ENCODE measurements at regions not wholly inside any gene's neighbourhood (a gene's known extent, or its start where the extent isn't known, plus 50 kb on each side); places are given as distances from the start of the nearest gene placed in this dataset.

GRCh38 chr15:39253552-39253951, 327.3 kb upstream of the THBS1 start:
- Histone ChIP-seq H2AFZ (ENCODE audit: low read length) (no peak overlapping the region), H3K27ac (ENCODE audit: low read depth, low read length, poor library complexity, severe bottlenecking) (no peak overlapping the region), H3K4me2 (ENCODE audit: low read length) (no peak overlapping the region), H3K4me3 (ENCODE audit: low read depth, low read length, poor library complexity, severe bottlenecking) (no peak overlapping the region), H3K4me1 (ENCODE audit: insufficient read depth, low read length, poor library complexity, severe bottlenecking) (no peaks in the 10 kb centered on the region), H3K9me3 (ENCODE audit: low read length) (no peaks in the 10 kb centered on the region; the same call in 1 of the 2 replicates), H3K36me3 (ENCODE audit: insufficient read depth, low read length) (no peaks in the 10 kb centered on the region), H3K9me2 (ENCODE audit: insufficient read depth, low read length) (no peaks in the 10 kb centered on the region), H4K20me1 (ENCODE audit: insufficient read depth, low read length) (no peaks in the 10 kb centered on the region), H3K79me2 (ENCODE audit: insufficient read depth, low read depth, low read length) (no peaks in the 10 kb centered on the region)
- ChIA-PET POLR2A (no interaction called here), CTCF (ENCODE audit: unreplicated experiment) (no interaction called here)
- intact Hi-C loops (cut with micrococcal nuclease; ENCODE audit: unreplicated experiment): no loop called here
- no peak for DNase-seq (ENCODE audit: low spot score)
- no TSS peak for BruUV-seq (replicated peaks)
- no peak for TF ChIP-seq EZH2phosphoT487 (IDR thresholded peaks at IDR 0.05; ENCODE audit: borderline replicate concordance, low read depth, low read length)
- TF ChIP-seq CTCF (conservative IDR thresholded peaks at IDR 0.05; ENCODE audit: low read length): no peak

- POLR2A ChIA-PET: no interaction called here
- no peaks in the 10 kb centered on the region for H3K36me3 ChIP-seq (ENCODE audit: insufficient read depth, low read length)
- no peak overlapping the region for H3K27ac ChIP-seq (ENCODE audit: low read depth, low read length, poor library complexity, severe bottlenecking)
- no peaks in the 10 kb centered on the region for H3K9me2 ChIP-seq (ENCODE audit: insufficient read depth, low read length)
- no peaks in the 10 kb centered on the region; the same call in 1 of the 2 replicates for H3K9me3 ChIP-seq (ENCODE audit: low read length)
- no TSS peak for BruUV-seq (replicated peaks)
- TF ChIP-seq CTCF (conservative IDR thresholded peaks at IDR 0.05; ENCODE audit: low read length) (no peak), EZH2phosphoT487 (IDR thresholded peaks at IDR 0.05; ENCODE audit: borderline replicate concordance, low read depth, low read length) (no peak)
- no peak overlapping the region for H3K4me2 ChIP-seq (ENCODE audit: low read length)
- H3K4me3 ChIP-seq (ENCODE audit: low read depth, low read length, poor library complexity, severe bottlenecking): no peak overlapping the region
- CTCF ChIA-PET (ENCODE audit: unreplicated experiment): no interaction called here
- no peak overlapping the region for H2AFZ ChIP-seq (ENCODE audit: low read length)
- H3K79me2 ChIP-seq (ENCODE audit: insufficient read depth, low read depth, low read length): no peaks in the 10 kb centered on the region
- intact Hi-C loops (cut with micrococcal nuclease; ENCODE audit: unreplicated experiment): no loop called here
- H4K20me1 ChIP-seq (ENCODE audit: insufficient read depth, low read length): no peaks in the 10 kb centered on the region
- no peaks in the 10 kb centered on the region for H3K4me1 ChIP-seq (ENCODE audit: insufficient read depth, low read length, poor library complexity, severe bottlenecking)
- DNase-seq (ENCODE audit: low spot score): no peak
Observed at GRCh38 chr15:39254181-39254580, 326.7 kb upstream of the THBS1 start.

- Histone ChIP-seq H3K9me3 (ENCODE audit: low read length) (no peaks in the 10 kb centered on the region; the same call in 1 of the 2 replicates), H3K4me3 (ENCODE audit: low read depth, low read length, poor library complexity, severe bottlenecking) (no peak overlapping the region), H4K20me1 (ENCODE audit: insufficient read depth, low read length) (no peaks in the 10 kb centered on the region), H3K4me2 (ENCODE audit: low read length) (no peak overlapping the region), H3K27ac (ENCODE audit: low read depth, low read length, poor library complexity, severe bottlenecking) (no peak overlapping the region), H2AFZ (ENCODE audit: low read length) (no peak overlapping the region), H3K4me1 (ENCODE audit: insufficient read depth, low read length, poor library complexity, severe bottlenecking) (no peaks in the 10 kb centered on the region), H3K36me3 (ENCODE audit: insufficient read depth, low read length) (no peaks in the 10 kb centered on the region), H3K9me2 (ENCODE audit: insufficient read depth, low read length) (no peaks in the 10 kb centered on the region), H3K79me2 (ENCODE audit: insufficient read depth, low read depth, low read length) (no peaks in the 10 kb centered on the region)
- TF ChIP-seq EZH2phosphoT487 (IDR thresholded peaks at IDR 0.05; ENCODE audit: borderline replicate concordance, low read depth, low read length) (no peak), CTCF (conservative IDR thresholded peaks at IDR 0.05; ENCODE audit: low read length) (no peak)
- no TSS peak for BruUV-seq (replicated peaks)
- intact Hi-C loops (cut with micrococcal nuclease; ENCODE audit: unreplicated experiment): no loop called here
- ChIA-PET POLR2A (interaction anchor here (0.7 kb wide), 1 partner anchor 1273 kb away, joined by 3 read pairs; no protein-coding TSS in a partner anchor), CTCF (ENCODE audit: unreplicated experiment) (no interaction called here)
- DNase-seq (ENCODE audit: low spot score): no peak
Observed at GRCh38 chr15:39255760-39256159, 325.1 kb upstream of the THBS1 start.

All from OCI-LY7 (cell line).